ENCODE measurements at regions not wholly inside any gene's neighbourhood (a gene's known extent, or its start where the extent isn't known, plus 50 kb on each side); places are given as distances from the start of the nearest gene placed in this dataset.
"Not testable (repeated sequence)": the region's sequence is repeated elsewhere in the genome, so short reads cannot be mapped to it uniquely, and the experiment has no call there.

- H3K9me3 ChIP-seq (ENCODE audit: low read depth): no peaks in the 10 kb centered on the region
These were observed 758.7 kb downstream of the CDH18 start for GRCh38 chr5:19229179-19229835.

GRCh38 chr5:19233573-19233972, 754.4 kb downstream of the CDH18 start:
- no peaks in the 10 kb centered on the region for H3K9me3 ChIP-seq (ENCODE audit: low read depth)
- H3K27me3 ChIP-seq: no peaks in the 10 kb centered on the region
- H3K27ac ChIP-seq: no peak overlapping the region
- H3K4me3 ChIP-seq: no peak overlapping the region
- no peak for TF ChIP-seq CTCF (IDR thresholded peaks at IDR 0.05; ENCODE audit: low read depth, low read length)
- H3K4me1 ChIP-seq (ENCODE audit: low read depth): no peaks in the 10 kb centered on the region
- H3K36me3 ChIP-seq: no peaks in the 10 kb centered on the region
- no peak for DNase-seq (ENCODE audit: low read depth in 1 of 2, low spot score in 1 of 2)

More at GRCh38 chr5:19229179-19229835, 758.7 kb downstream of the CDH18 start:
- DNase-seq (ENCODE audit: low read depth in 1 of 2, low spot score in 1 of 2): no peak
- no peak for TF ChIP-seq CTCF (IDR thresholded peaks at IDR 0.05; ENCODE audit: low read depth, low read length)
- no peaks in the 10 kb centered on the region for H3K36me3 ChIP-seq
- no peak overlapping the region for H3K27ac ChIP-seq
- no peaks in the 10 kb centered on the region for H3K4me1 ChIP-seq (ENCODE audit: low read depth)
- H3K27me3 ChIP-seq: no peaks in the 10 kb centered on the region
- H3K4me3 ChIP-seq: no peak overlapping the region

- no peak for DNase-seq (ENCODE audit: low read depth in 1 of 2, low spot score in 1 of 2)
- H3K4me1 ChIP-seq (ENCODE audit: low read depth): peaks cover 5% of the 10 kb centered on the region
- TF ChIP-seq CTCF (IDR thresholded peaks at IDR 0.05; ENCODE audit: low read depth, low read length): no peak
- no peak overlapping the region for H3K27ac ChIP-seq
- no peaks in the 10 kb centered on the region for H3K27me3 ChIP-seq
- no peaks in the 10 kb centered on the region for H3K36me3 ChIP-seq
- H3K4me3 ChIP-seq: no peak overlapping the region
- no peaks in the 10 kb centered on the region for H3K9me3 ChIP-seq (ENCODE audit: low read depth)
These were observed 752.9 kb downstream of the CDH18 start for GRCh38 chr5:19235101-19235584.

- H3K9me3 ChIP-seq (ENCODE audit: low read depth): no peaks in the 10 kb centered on the region
- no peaks in the 10 kb centered on the region for H3K27me3 ChIP-seq
- H3K27ac ChIP-seq: no peak overlapping the region
- no peak for TF ChIP-seq CTCF (IDR thresholded peaks at IDR 0.05; ENCODE audit: low read depth, low read length)
- H3K4me1 ChIP-seq (ENCODE audit: low read depth): peaks cover 9% of the 10 kb centered on the region
- no peaks in the 10 kb centered on the region for H3K36me3 ChIP-seq
- no peak overlapping the region for H3K4me3 ChIP-seq
- DNase-seq (ENCODE audit: low read depth in 1 of 2, low spot score in 1 of 2): peak; percentile 3 to 19
These were observed 747.8 kb downstream of the CDH18 start for GRCh38 chr5:19240170-19240569.

- TF ChIP-seq CTCF (IDR thresholded peaks at IDR 0.05; ENCODE audit: low read depth, low read length): no peak
- H3K4me1 ChIP-seq (ENCODE audit: low read depth): peaks cover 9% of the 10 kb centered on the region
- no peaks in the 10 kb centered on the region for H3K36me3 ChIP-seq
- no peaks in the 10 kb centered on the region for H3K27me3 ChIP-seq
- DNase-seq (ENCODE audit: low read depth in 1 of 2, low spot score in 1 of 2): no peak
- H3K9me3 ChIP-seq (ENCODE audit: low read depth): no peaks in the 10 kb centered on the region
- H3K27ac ChIP-seq: no peak overlapping the region
- H3K4me3 ChIP-seq: no peak overlapping the region
These were observed 746.3 kb downstream of the CDH18 start for GRCh38 chr5:19241690-19242089.

- not testable (repeated sequence) for H3K4me3 ChIP-seq; H3K27me3 ChIP-seq; H3K27ac ChIP-seq; DNase-seq (ENCODE audit: low read depth in 1 of 2, low spot score in 1 of 2); H3K9me3 ChIP-seq (ENCODE audit: low read depth); H3K4me1 ChIP-seq (ENCODE audit: low read depth); H3K36me3 ChIP-seq
These were observed 741.8 kb downstream of the CDH18 start for GRCh38 chr5:19246191-19246590.

Measured in cardiac muscle cell (in vitro differentiated cells and primary cell).